Activated CD8-positive, alpha-beta memory T cell treated with anti-CD3 and anti-CD28 coated beads for 1 hour (primary cell): ENCODE measurements at regions not wholly inside any gene's neighbourhood (a gene's known extent, or its start where the extent isn't known, plus 50 kb on each side); places are given as distances from the start of the nearest gene placed in this dataset.
"Not testable (repeated sequence)": the region's sequence is repeated elsewhere in the genome, so short reads cannot be mapped to it uniquely, and the experiment has no call there.

Experiments used
- DNase-seq, 2 donors: peaks; one replicate each; pipeline ENCODE4 v3.0.0-alpha.2; 2020; ENCODE audit warnings: low read depth in 1 of 2; ENCODE audit errors: extremely low read depth in 1 of 2

DNA sequence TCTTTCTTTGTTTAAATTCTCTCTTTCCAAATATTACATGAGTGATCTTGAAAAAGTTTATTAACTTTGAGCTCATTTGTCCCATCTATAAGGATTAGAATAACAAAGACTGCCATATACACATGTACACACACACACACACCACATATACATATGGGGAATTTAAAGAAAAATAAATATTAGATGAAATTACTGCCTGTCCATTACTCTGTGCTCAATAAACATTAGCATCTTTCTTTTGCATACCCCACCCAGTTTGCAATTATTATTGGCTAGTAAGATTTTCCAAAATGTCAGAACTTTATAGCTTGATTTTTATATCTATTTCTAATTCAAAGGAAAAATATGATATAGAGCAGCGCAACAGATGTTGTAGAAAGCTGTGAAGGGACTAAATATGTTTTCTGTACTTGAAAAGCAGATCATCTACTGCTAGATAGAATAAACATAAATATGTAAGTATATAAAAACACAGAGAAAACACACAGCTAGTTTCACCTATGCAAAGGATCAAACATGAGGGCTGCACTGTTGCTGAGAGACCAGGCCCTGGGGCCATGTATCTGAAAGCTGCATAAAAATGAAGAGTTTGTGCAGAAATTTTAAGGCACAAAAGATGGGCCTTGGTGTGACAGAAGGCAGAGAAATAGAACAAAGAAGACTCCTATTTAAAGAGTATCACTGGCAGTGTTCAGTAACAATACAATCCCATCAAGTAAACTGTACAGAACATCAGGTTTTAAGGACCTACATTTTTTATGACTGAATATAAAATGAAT, 114.2 kb upstream of the NECTIN3 start:
- no peak for DNase-seq

DNA sequence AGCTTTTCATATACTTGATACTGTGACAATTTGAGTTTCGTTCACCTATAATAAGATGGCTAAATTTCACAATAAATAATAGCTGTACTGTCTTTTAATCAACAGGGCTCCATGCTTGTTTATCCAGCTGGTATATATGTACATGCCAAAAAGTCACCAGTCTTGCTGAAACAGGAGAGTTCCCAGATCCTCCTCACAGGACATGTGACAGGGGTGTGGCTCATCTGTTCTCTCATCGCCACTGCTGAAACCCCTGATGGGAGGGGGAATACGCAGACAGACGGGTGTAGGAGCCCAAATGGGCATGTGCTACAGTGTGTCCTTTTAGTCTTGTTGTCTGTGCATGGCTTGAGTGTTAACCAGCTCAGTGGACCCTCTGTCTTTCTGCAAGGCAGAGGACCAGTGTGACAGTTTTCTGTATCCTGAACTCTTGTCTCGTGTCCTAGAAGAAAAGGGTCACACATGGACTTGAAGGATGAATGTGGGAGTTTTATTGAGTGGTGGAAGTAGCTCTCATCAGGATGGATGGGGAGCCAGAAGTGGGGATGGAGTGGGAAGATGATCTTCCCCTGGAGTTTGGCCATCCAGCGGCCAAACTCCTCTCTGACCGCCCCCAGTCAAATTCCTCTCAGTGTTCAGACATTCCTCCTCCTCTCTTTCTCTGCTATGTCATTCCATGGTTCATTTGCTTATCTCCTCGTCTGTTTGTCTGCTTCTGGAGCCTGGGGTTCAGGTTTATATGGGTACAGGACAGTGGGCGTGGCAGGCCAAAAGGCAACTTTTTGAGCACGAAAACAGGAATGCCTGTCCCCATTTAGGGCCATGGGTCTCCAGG, 113.1 kb upstream of the NECTIN3 start:
- no peak for DNase-seq

DNA sequence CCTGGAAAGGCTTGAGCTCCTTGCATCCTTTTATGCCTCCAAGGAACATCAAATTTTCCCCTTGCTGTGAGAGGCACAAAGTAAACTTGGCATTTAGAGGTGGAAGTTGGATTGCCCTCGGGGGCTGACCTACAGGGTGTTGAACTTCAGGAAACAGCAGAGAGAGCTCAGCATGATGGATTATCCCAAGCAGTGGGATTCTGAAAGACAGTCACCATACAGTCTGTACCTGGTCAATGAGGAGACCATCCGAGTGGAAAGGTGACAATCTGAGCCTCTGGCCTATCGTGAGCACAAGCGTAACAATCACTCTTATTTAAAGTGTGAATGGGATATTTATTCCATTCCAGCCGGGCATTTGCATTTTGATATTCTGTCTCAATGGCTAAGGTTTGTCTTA, 105.6 kb upstream of the NECTIN3 start:
- no peak for DNase-seq

DNA sequence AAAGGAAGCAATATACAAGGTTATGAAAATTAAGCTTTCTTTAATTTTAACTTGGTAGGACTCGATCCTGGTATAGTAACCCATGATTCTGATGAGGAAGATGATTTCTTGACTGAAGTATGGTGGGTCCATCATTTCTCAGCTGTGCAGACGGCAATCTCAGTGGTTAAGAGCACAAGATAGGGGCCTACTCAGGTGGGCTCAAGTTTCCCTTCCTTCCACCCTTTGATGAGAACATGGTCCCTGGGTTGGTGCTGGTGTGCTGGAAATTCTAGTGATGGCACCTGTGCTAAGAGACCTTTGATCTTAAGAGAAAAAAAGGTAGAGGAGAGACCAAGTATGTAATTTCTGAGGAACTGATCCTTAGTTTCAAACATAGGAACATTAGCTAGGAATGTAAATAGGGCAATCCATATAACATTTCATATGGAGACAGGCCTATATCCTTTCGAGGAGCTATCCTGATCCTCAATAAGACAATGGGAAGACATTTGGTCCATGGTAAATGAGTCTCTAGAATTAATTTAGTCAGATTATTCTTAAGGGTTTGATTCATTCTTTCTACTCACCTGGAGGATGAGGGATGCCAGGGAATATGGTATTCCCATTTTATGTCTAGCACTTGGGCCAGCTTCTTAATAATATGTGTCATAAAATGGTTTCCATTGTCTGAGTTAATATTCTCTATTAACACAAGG, 104.5 kb upstream of the NECTIN3 start:
- DNase-seq = no peak

DNA sequence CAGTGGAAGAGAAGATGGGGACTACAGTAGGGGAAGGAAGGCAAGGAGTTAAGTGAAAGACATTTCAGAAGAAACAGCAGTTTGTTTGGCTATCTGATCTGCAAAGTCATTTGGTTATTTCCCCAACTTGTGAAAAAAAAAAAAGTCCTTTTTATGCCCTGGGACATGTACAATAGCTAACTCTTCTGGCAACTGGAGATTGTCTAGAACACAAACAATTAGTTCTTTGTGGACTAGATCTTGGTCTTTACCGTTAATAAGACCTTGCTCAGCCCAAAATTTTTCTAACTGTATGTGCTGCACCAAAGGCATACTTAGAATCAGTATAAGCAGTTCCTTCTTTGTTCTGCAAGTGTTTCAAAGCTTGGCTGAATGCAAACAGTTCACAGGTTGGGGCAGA, 103.5 kb upstream of the NECTIN3 start:
- no peak for DNase-seq

DNA sequence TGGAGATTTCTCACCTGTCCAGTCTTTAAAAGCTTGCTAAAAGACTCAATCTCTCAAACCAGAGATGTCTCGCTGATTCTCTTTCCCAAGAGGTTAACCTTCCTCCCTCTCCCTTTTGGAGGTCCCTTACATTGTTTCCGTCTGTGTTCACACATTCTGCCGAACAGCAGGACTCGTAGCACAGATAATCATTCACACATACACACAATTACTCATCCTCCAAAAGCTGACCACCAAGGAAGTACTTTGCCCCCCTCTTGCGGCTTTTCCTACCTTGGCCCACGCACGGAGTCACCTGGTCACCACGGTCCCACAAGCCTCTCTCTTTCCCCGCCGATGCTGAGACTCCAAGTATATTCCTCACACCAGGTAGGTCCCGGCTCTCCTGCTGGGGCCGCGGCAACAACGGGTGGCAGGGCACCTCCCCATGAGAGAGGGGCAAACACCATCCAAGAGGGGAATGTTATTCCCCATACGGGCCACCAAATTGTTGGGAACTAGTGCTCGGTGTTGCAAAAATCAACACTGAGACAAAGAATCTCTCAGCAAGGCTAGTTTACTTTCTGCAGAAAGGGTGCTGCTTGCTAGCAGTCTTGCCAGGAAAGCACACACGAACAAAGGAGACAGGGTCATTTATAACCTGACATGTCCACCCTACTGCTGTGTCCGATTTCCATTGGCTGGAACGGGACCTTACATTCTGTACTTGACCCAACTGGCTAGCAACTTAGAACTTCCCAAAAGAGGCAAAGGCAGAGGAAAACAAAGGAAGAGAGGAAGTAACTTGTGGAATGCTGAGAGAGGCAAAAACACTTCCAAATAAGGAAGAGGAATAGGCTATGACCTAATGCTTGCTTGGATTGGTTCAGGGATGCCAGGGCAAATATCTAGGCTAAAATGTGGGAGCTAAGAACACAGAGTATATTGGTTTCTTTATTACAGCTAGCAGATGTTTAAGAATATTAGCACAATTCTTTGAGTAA, 102.1 kb upstream of the NECTIN3 start:
- DNase-seq = no peak

DNA sequence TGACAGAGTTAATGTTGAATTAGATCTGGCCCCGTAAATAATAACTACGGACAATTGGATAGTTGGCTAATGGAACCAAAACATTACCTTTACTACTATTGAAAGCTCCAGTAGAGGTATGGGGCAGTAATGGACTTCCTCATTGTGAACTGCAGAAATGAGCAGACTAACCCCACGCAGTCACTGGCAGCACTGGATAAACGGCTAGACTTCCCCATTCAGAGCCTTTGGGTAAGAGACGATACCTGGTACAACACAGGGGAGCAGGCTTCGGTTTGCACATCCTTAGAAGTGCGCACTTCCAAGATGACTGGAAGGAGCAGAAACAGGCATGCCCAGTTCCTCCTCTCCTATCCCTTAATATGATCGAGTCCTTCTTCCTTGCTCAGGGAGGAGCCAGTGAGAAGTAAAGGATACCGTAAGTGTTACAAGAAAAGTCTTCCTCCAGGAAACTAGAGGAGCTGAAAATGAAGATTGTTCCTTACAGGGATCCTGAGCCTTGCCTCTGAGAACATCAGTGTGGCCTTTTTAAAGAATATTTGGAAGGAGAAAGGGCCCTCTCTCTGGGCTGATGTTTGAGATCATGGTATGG, 100.5 kb upstream of the NECTIN3 start:
- no peak for DNase-seq

DNA sequence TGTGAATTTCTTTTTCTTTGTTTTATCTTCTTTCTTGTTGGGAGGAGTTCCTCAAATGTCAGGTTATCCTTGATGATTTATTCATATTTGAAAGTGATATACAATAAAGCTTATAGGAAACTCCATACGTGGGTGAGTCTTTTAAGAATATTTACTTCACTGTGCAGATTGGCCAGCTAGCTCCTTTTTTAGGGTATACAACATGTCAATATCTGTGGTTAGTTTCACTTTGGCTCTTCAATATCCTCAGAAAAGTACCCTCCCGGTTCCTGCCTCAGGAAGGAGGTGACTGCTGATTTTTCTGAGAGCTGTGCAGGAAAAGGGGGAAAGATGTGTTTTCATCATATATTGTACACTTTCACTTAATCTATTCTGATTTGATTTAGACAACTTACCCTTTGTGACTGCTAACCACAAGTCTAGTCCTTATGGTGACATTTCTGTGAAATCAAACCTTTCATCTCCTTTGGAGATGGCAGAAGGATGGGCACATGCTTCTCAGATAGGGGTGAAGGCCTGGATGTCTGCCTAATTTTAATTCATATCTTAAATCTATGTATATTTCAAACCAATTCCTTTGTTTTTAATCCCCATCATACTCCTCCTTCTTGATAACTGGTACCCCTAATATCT, 98.2 kb upstream of the NECTIN3 start:
- no peak for DNase-seq

DNA sequence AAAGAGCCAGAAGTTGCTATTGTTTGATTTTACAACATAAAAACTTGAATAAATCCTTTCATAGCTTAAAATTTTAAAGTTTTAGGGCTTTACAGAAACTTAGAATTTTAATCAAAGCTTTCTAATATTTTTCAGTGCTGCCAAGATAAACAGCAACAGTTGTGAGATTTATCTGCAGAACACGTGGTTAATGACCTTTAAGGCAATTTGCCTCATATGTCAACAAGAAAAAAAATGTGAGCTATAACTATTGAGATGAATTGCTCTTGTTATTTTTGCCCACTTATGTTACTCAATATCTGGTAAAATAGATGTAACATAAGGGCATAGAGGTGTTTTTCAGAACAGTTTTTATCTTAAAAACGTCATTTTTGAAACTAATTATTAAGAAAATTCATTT, 96.7 kb upstream of the NECTIN3 start:
- DNase-seq = no peak

DNA sequence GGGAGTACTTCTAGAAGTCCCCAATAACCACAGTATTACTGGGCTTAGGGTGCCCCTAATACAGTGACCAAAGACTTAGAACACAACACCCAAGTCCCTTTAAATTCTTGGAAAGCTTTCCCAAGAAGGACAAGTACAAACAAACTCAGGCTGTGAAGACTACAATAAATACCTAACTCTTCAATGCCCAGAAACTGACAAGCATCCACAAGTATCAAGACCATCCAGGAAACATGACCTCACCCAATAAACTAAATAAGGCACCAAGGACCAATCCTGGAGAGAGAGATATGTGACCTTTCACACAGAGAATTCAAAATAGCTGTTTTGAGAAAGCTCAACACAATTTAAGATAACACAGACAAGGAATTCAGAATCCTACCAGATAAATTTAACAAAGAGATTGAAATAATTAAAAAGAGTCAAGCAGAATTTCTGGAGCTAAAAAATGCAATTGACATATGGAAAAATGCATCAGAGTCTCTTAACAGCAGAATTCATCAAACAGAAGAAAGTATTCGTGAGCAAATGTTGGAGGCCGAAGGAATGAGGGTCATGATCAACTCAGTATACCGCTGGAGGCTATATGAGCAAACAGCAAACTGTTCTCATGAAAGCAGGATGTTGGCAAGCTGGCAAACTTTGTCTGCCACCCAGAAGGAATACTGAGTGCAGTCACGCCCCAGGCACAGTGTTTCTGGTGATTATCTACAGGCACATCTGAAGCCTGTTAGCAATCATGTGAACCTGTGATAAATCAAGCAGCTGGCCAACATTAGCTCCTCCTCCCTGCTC, 87.0 kb upstream of the NECTIN3 start:
- no peak for DNase-seq

DNA sequence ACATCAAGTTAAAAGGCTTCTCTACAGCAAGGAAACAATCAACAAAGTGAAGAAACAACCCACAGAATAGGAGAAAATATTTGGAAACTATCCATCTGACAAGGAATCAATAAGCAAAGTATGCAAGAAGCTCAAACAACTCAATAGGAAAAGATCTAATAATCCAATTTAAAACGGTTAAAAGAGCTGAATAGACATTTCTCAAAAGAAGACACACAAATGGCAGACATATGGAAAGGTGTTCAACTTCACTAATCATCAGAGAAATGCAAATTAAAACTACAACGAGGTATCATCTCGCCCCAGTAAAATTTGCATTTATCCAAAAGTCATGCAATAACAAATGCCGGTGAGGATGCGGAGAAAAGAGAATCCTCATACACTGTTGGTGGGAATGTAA, 82.2 kb upstream of the NECTIN3 start:
- DNase-seq = no peak

DNA sequence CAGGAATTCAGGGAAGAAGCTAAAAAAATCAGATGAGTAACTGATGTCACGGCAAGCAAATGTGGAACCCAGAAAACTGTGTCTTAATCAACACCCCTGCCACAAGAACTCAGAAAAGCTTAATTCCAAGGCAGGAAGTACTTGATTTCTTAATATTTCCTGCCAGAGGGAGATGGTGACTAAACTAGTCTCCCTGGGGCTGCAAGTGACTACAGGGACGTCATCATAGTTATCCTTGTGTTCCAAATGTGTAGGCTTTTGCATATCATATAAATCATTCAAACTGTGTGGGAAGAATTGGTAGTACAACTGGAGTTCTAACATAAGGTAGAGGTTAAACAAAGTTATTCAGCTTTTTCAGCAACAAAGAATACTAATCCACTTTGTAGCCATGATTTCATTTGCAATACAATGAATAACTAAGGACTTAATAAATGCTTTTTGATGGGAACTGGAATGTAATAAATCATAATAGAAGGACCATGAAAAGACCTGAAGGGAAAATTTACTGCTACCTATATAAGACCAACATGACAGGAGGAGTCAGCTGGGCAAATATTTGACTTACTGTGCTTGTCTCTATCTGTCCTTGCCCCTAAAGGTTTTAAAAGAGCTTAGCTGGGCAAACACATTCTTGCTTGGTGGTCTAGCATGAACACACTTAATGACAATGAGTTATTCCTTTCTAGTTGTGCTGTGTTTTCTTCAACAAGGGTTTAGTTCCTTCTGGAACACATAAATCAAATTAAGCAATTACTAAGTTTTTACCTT, 76.0 kb upstream of the NECTIN3 start:
- DNase-seq = no peak

DNA sequence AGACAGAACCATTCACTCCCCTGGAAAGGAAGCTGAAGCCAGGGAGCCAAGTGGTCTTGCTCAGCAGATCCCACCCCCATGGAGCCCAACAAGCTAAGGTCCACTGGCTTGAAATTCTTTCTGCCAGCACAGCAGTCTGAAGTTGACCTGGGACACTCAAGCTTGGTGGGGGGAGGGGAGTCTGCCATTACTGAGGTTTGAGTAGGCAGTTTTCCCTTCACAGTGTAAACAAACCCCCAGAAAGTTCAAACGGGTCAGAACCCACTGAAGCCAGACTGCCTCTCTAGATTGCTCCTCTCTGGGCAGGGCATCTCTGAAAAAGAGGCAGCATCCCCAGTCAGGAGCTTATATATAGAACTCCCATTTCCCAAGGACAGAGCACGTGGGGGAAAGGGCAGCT, 72.8 kb upstream of the NECTIN3 start:
- not testable (repeated sequence) for DNase-seq

DNA sequence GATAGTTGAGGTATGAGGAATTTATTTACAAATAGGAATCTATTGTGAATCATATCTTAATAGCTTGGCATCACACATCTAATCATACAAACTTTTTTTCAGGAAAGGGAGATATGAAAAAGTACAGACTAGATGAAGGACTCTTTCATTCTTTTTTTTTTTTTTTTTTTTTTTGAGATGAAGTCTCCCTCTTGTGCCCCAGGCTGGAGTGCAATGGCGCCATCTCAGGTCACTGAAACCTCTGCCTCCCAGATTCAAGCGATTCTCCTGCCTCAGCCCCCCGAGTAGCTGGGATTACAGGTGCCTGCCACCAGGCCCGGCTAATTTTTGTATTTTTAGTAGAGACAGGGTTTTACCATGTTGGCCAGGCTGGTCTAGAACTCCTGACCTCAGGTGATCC, 65.1 kb upstream of the NECTIN3 start:
- not testable (repeated sequence) for DNase-seq

DNA sequence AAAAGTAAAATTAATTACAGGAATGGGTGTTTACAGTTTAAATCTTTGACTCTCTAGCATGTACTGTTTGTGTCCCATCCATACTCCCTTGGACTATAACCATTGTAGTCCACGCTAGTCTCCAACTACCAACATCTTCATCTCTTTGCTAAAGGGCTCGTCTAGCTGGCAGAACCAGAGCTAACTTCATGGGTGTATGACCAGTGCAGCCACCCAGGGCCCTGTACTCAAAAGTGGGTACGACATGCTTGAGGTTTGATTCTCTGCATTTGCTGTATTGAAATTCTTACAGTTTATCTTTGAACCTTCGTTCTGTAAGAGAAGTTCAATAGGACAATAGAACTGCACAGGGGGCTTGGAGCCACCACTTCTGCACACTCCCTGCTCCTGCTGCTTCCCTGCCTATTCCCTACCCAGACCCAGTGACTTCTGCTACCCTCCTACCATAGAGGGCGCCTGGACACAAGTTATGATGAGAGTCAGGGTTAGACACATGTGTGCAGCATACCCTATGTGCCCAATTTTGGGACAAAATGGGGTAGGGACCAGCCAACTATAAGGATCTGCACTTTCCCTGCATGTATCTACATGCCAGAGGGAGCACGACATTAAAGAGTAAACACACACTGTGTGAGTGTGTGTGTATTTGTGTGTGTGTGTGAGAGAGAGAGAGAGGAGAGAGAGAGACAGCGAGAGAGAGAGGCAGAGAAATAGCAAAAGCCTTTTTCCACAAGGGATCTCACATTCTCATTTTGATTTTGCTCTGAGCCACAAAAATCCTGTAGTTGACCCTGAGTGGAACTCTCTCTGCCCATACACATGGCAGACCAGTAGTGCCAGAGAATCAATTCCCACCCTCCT, 59.0 kb upstream of the NECTIN3 start:
- DNase-seq = no peak
